Vagina (tissue), 2 donors: ENCODE measurements at regions not wholly inside any gene's neighbourhood (a gene's known extent, or its start where the extent isn't known, plus 50 kb on each side); places are given as distances from the start of the nearest gene placed in this dataset.

Experiments
- POLR2A ChIP-seq, 2 donors: fragments of 450-650 bp; IDR thresholded peaks; one replicate each; pipeline ENCODE4 v1.6.1; 2017; ENCODE audit warnings: antibody characterized with exemption in 2 of 2, mild to moderate bottlenecking in 2 of 2, moderate library complexity in 2 of 2
- TF ChIP-seq, protein P1 (sequence below), 3 experiments: fragments of 450-650 bp in 2 of 3; fragments of 200-600 bp in 1 of 3; sonication (generic) in 1 of 3; IDR thresholded peaks; one replicate each; pipeline ENCODE4 v1.5.1; 2017 to 2019; ENCODE audit warnings: antibody characterized with exemption in 3 of 3, mild to moderate bottlenecking in 2 of 3, moderate library complexity in 2 of 3

DNA sequence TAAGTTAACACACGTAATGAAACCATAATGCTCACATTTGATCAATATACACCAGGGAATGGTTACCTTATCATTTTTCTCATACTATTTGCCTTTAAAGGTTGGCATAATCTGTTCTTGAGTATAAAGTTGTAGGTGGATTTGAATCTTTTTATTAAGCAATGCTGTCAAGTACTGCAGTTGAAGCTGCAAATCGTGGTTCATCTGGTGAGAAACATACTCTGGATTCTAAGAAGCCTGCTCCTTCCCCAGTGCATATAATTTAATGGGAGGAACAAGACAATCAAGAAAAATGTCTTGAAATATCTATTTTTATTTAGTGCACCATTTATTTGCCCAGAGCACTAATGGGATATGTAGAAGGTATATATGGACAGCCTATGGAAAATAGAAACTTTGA, 68.7 kb upstream of the DLX6 start:
- TF ChIP-seq, protein P1, sequence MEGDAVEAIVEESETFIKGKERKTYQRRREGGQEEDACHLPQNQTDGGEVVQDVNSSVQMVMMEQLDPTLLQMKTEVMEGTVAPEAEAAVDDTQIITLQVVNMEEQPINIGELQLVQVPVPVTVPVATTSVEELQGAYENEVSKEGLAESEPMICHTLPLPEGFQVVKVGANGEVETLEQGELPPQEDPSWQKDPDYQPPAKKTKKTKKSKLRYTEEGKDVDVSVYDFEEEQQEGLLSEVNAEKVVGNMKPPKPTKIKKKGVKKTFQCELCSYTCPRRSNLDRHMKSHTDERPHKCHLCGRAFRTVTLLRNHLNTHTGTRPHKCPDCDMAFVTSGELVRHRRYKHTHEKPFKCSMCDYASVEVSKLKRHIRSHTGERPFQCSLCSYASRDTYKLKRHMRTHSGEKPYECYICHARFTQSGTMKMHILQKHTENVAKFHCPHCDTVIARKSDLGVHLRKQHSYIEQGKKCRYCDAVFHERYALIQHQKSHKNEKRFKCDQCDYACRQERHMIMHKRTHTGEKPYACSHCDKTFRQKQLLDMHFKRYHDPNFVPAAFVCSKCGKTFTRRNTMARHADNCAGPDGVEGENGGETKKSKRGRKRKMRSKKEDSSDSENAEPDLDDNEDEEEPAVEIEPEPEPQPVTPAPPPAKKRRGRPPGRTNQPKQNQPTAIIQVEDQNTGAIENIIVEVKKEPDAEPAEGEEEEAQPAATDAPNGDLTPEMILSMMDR (IDR thresholded peaks at IDR 0.05): no peak
- no peak for TF ChIP-seq POLR2A (IDR thresholded peaks at IDR 0.05)
